ENCODE measurements at regions not wholly inside any gene's neighbourhood (a gene's known extent, or its start where the extent isn't known, plus 50 kb on each side); places are given as distances from the start of the nearest gene placed in this dataset.
A peak's percentile ranks its signal among the peaks of the same experiment; 100 is the strongest.

DNA sequence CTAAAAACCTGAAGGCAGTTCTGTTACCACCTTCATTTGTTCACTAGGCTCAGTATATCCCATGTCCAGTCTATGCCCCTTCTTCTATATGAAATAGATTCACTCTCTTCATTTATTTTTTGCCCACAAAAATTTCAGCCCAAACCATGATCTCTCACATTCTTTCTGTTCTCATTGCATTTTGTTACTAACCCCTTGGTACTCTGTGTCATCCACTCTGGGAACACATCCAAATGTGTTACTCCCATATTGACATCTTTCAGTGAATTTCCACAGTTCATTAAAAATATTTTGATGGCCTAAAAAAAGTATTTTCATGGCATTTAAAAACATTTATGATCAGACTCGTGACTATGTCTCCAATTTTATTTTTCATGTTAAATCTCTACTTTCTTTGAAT, 378.9 kb downstream of the SLITRK1 start:
- Histone ChIP-seq H2AFZ (replicated peaks; ENCODE audit: low read length, poor library complexity) (no peak overlapping the region), H3K4ac (ENCODE audit: low read depth, low read length) (no peak overlapping the region), H3K36me3 (ENCODE audit: control insufficient read depth, insufficient read depth, low read length) (no peaks in the 10 kb centered on the region), H2BK120ac (ENCODE audit: low read depth, low read length) (no peak overlapping the region), H2BK15ac (ENCODE audit: low read depth, low read length) (no peak overlapping the region), H3K56ac (ENCODE audit: extremely low read depth, insufficient read depth, low read length) (no peak overlapping the region), H3K18ac (ENCODE audit: low read depth, low read length) (no peak overlapping the region), H3K4me3 (ENCODE audit: insufficient read depth, low read depth, low read length) (no peak overlapping the region), H2BK5ac (ENCODE audit: low read depth, low read length, poor library complexity, severe bottlenecking) (no peak overlapping the region), H4K91ac (ENCODE audit: insufficient read depth, low read depth, low read length) (no peak overlapping the region), H3K14ac (replicated peaks; ENCODE audit: low read depth, low read length) (no peak overlapping the region), H3K4me1 (ENCODE audit: control insufficient read depth, insufficient read depth, low read length) (no peaks in the 10 kb centered on the region), H3K9me1 (ENCODE audit: insufficient read depth, low read length) (no peaks in the 10 kb centered on the region), H3K23ac (ENCODE audit: low read depth, low read length) (no peak overlapping the region), H3K9ac (ENCODE audit: low read depth, low read length) (no peak overlapping the region), H4K8ac (ENCODE audit: low read depth in 2 of 2, low read length in 2 of 2) (no peak overlapping the region), H3K27ac (ENCODE audit: insufficient read depth, low read length) (no peak overlapping the region), H2BK20ac (ENCODE audit: low read depth, low read length) (no peak overlapping the region), H2AK9ac (replicated peaks; ENCODE audit: low read depth, low read length, poor library complexity) (no peak overlapping the region), H4K20me1 (ENCODE audit: insufficient read depth, low read length) (no peaks in the 10 kb centered on the region), H3K9me3 (ENCODE audit: control insufficient read depth, insufficient read depth, low read length) (no peaks in the 10 kb centered on the region), H3K27me3 (ENCODE audit: control insufficient read depth, insufficient read depth, low read length) (no peaks in the 10 kb centered on the region), H4K5ac (ENCODE audit: low read depth, low read length) (no peak overlapping the region), H3K79me1 (ENCODE audit: low read depth in 1 of 2, low read length in 2 of 2) (no peaks in the 10 kb centered on the region), H3K4me2 (ENCODE audit: low read depth, low read length) (no peak overlapping the region), H2AK5ac (ENCODE audit: low read depth, low read length) (no peak overlapping the region)
- BruUV-seq (replicated peaks) = no TSS peak
- intact Hi-C loops (cut with micrococcal nuclease) = no loop called here
- DNase-seq (peak; percentile 7), ATAC-seq (ENCODE audit: low read depth) (no peak)
- POLR2A ChIA-PET (ENCODE audit: unreplicated experiment) = no interaction called here
- no peak for TF ChIP-seq RCOR1 (IDR thresholded peaks at IDR 0.05; ENCODE audit: insufficient replicate concordance, low read length)
- TF ChIP-seq, protein P1, sequence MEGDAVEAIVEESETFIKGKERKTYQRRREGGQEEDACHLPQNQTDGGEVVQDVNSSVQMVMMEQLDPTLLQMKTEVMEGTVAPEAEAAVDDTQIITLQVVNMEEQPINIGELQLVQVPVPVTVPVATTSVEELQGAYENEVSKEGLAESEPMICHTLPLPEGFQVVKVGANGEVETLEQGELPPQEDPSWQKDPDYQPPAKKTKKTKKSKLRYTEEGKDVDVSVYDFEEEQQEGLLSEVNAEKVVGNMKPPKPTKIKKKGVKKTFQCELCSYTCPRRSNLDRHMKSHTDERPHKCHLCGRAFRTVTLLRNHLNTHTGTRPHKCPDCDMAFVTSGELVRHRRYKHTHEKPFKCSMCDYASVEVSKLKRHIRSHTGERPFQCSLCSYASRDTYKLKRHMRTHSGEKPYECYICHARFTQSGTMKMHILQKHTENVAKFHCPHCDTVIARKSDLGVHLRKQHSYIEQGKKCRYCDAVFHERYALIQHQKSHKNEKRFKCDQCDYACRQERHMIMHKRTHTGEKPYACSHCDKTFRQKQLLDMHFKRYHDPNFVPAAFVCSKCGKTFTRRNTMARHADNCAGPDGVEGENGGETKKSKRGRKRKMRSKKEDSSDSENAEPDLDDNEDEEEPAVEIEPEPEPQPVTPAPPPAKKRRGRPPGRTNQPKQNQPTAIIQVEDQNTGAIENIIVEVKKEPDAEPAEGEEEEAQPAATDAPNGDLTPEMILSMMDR (conservative IDR thresholded peaks at IDR 0.05; ENCODE audit: low read depth, low read length) = no peak
- no peak for TF ChIP-seq USF2 (IDR thresholded peaks at IDR 0.05; ENCODE audit: low read depth, low read length)
- in situ Hi-C loops (cut with MboI; ENCODE audit: low sequenced_read_pairs) = no loop called here
- CTCF ChIA-PET = no interaction called here
- no CpG with 5 or more reads among the region's 1 CpG for WGBS, 2 experiments (ENCODE audit: extremely low coverage in 2 of 2, insufficient read length in 1 of 2)
- dilution Hi-C loops (cut with HindIII; ENCODE audit: low sequenced_read_pairs, unreplicated experiment) = no loop called here

Data from IMR-90 (cell line).